Tibial artery (tissue), 4 donors: ENCODE measurements at regions not wholly inside any gene's neighbourhood (a gene's known extent, or its start where the extent isn't known, plus 50 kb on each side); places are given as distances from the start of the nearest gene placed in this dataset.

Source experiments
- DNase-seq, 2 donors: peaks; one replicate each; pipeline ENCODE4 v3.0.0-alpha.2; 2019
- H3K27ac ChIP-seq, 2 donors: fragments of 200-600 bp; sonication (generic) in 1 of 2; 1 replicate in 1 of 2; 2 replicates in 1 of 2; pipeline ENCODE4 v1.5.1; 2018 to 2019; ENCODE audit warnings: mild to moderate bottlenecking in 1 of 2
- H3K27me3 ChIP-seq, 2 donors: fragments of 200-600 bp; sonication (generic) in 1 of 2; one replicate each; pipeline versions ENCODE4 v1.5.1 to v1.6.0; 2016 to 2019
- H3K36me3 ChIP-seq, 3 donors: fragments of 200-600 bp; sonication (generic) in 2 of 3; one replicate each; pipeline ENCODE4 v1.5.1; 2016 to 2019; ENCODE audit warnings: mild to moderate bottlenecking in 2 of 3
- H3K4me1 ChIP-seq, 4 donors: fragments of 200-600 bp; sonication (generic) in 2 of 4; 1 replicate in 3 of 4; 2 replicates in 1 of 4; pipeline ENCODE4 v1.5.1; 2016 to 2019
- H3K4me3 ChIP-seq, 2 donors: fragments of 200-600 bp; sonication (generic) in 1 of 2; 1 replicate in 1 of 2; 2 replicates in 1 of 2; pipeline ENCODE4 v1.5.1; 2018 to 2019; ENCODE audit warnings: mild to moderate bottlenecking in 2 of 2
- H3K9me3 ChIP-seq, 3 donors: fragments of 200-600 bp; sonication (generic) in 1 of 3; one replicate each; pipeline ENCODE4 v1.5.1; 2016 to 2019
- intact Hi-C: fragments of 100-400 bp; cut with DNase I; formaldehyde crosslinking; loops from one replicate; pipeline ENCODE4 v1.15.0; 2023; ENCODE audit warnings: low total_unique reads
- TF ChIP-seq, protein P1 (sequence below), 2 experiments: fragments of 200-600 bp in 1 of 2; fragments of 450-650 bp in 1 of 2; IDR thresholded peaks; one replicate each; pipeline ENCODE4 v1.5.1; 2017 to 2019; ENCODE audit warnings: antibody characterized with exemption in 2 of 2, mild to moderate bottlenecking in 1 of 2, moderate library complexity in 1 of 2

DNA sequence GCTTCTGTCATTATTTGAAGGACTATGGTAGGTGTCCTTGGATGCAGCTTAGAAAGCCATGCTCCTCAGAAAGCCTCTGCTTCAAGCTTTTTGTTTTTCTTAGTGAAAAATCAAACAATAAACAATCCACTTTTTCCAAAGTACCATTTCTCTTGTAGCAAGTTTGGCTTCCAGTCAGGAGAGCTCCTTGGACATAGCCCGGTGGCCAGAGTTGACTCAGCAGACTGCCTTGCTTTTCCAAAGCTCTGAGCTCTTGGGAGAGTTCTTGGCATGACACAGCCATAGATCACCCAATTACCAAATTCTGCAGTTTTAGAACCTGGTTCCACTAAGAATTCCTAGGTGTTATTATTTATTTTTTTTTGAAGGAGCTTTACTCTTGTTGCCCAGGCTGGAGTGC, 189.4 kb upstream of the MTPN start:
- no peaks in the 10 kb centered on the region for H3K36me3 ChIP-seq
- no peak overlapping the region for H3K4me3 ChIP-seq
- intact Hi-C loops = no loop called here

DNA sequence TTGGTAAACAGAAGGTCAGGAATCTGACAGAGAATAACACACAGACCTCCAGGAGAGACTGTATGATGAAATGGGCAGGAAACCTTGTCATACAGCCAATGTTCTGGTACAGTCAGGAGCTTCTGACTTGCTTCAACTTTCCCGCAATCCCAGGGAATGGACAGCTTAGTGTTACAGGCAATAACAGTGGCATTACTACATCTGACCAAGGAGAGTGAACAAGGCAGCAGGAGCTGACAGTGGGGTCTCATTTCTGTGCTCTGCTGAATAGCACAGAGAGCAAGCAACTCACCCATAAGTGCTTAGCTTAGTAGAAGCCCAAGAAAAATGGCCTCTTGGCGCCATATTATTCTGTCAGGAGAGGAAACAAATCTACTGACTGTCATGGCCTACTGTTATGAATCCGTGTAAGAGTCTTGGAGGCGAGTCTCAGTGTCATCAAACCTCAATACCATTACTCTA, 186.2 kb upstream of the MTPN start:
- Histone ChIP-seq H3K4me1 (no peaks in the 10 kb centered on the region), H3K27ac (no peak overlapping the region), H3K9me3 (no peaks in the 10 kb centered on the region), H3K27me3 (no peaks in the 10 kb centered on the region), H3K36me3 (no peaks in the 10 kb centered on the region), H3K4me3 (no peak overlapping the region)
- intact Hi-C loops = no loop called here
- TF ChIP-seq, protein P1, sequence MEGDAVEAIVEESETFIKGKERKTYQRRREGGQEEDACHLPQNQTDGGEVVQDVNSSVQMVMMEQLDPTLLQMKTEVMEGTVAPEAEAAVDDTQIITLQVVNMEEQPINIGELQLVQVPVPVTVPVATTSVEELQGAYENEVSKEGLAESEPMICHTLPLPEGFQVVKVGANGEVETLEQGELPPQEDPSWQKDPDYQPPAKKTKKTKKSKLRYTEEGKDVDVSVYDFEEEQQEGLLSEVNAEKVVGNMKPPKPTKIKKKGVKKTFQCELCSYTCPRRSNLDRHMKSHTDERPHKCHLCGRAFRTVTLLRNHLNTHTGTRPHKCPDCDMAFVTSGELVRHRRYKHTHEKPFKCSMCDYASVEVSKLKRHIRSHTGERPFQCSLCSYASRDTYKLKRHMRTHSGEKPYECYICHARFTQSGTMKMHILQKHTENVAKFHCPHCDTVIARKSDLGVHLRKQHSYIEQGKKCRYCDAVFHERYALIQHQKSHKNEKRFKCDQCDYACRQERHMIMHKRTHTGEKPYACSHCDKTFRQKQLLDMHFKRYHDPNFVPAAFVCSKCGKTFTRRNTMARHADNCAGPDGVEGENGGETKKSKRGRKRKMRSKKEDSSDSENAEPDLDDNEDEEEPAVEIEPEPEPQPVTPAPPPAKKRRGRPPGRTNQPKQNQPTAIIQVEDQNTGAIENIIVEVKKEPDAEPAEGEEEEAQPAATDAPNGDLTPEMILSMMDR (IDR thresholded peaks at IDR 0.05) = no peak
- no peak for DNase-seq

More for the DNA sequence above, 189.4 kb upstream of the MTPN start:
- no peak overlapping the region for H3K27ac ChIP-seq
- DNase-seq = no peak
- H3K4me1 ChIP-seq = no peaks in the 10 kb centered on the region
- no peaks in the 10 kb centered on the region for H3K9me3 ChIP-seq
- TF ChIP-seq, protein P1 (IDR thresholded peaks at IDR 0.05) = no peak
- H3K27me3 ChIP-seq = no peaks in the 10 kb centered on the region

DNA sequence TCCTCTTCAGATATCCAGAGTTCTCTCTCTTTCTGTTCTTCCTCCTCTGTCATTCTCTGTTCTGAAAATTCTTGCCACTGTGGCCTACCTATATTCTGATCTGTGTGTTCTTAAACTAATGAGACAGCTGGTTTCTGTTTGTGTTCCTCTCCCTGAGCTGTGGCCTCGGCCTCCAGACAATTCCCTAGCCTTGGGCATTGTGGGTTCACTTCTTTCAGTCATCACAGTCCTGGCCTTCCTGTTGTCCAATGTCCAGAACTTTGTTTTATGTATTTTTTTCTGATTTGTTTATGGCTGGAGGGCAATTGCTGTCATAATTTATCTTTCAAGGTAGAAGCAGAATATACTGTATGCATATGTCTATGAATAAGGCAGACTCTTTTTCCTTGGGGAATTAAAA, 173.2 kb upstream of the MTPN start:
- intact Hi-C loops = no loop called here
- H3K36me3 ChIP-seq = no peaks in the 10 kb centered on the region
- no peak overlapping the region for H3K27ac ChIP-seq
- no peak for DNase-seq
- H3K4me1 ChIP-seq = no peaks in the 10 kb centered on the region
- no peak overlapping the region for H3K4me3 ChIP-seq
- H3K9me3 ChIP-seq = no peaks in the 10 kb centered on the region
- TF ChIP-seq, protein P1 (IDR thresholded peaks at IDR 0.05) = no peak
- H3K27me3 ChIP-seq = no peaks in the 10 kb centered on the region

DNA sequence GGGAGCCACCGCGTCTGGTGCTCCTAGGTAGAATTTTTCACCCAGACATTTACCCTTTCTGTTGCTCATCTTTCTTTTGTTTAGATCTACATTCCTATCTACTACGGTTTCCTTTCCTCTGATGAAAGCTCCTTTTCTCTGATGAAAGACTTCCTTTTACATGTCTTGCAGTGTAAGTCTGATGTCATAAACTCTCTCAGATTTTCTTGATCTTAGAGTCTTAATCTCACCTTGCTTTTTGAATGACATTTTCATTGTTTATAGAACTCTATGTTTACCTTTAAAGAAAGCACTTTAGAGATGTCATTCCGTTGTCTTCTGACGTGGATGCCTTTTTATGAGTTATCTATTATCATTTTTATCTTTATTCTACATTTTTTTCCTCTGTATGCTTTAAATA, 171.8 kb upstream of the MTPN start:
- TF ChIP-seq, protein P1 (IDR thresholded peaks at IDR 0.05) = no peak
- DNase-seq = no peak
- no peaks in the 10 kb centered on the region for H3K27me3 ChIP-seq
- intact Hi-C loops = no loop called here
- H3K9me3 ChIP-seq = no peaks in the 10 kb centered on the region
- H3K4me1 ChIP-seq = no peaks in the 10 kb centered on the region
- no peak overlapping the region for H3K4me3 ChIP-seq
- H3K27ac ChIP-seq = no peak overlapping the region
- H3K36me3 ChIP-seq = no peaks in the 10 kb centered on the region

DNA sequence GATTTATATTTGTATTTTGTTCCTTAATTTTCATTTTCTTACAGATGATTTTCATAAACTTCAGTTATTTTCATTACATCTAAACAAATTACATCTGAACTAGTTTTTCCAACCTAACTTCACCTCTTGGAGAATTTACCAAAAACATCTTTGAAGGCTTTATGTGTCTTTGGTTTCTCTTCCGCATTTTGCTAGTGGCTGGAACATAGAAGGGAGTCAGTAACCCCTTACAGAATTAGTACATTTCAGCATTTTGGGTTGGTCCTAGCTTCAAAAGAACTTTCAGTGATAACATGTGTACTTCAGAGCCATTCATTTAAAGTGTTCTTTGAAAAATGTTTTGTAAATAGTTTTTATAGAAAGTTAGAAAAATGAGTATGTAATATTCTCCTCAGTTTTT, 169.8 kb upstream of the MTPN start:
- no peak for DNase-seq
- H3K4me3 ChIP-seq = no peak overlapping the region
- H3K27ac ChIP-seq = no peak overlapping the region
- no peaks in the 10 kb centered on the region for H3K36me3 ChIP-seq
- H3K9me3 ChIP-seq = no peaks in the 10 kb centered on the region
- H3K4me1 ChIP-seq = no peaks in the 10 kb centered on the region
- no peaks in the 10 kb centered on the region for H3K27me3 ChIP-seq
- TF ChIP-seq, protein P1 (IDR thresholded peaks at IDR 0.05) = no peak
- intact Hi-C loops = no loop called here

DNA sequence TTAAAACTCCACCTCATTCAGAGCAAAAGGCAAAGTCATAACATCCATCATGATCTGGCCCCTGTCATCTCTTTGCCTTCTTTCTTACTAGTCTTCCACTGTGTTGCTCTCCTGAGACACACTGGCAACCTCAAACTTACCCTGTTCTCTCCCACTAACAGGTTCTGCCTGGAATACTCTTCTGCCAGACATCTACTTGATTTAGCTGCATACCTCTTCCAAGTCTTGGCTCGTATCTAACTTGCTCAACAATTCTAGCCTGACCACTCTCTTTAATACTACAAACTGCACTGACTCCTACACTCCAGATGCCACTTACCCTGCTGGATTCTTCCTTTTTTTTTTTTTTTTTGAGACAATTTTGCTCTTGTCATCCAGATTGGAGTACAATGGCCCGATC, 167.0 kb upstream of the MTPN start:
- intact Hi-C loops = no loop called here
- Histone ChIP-seq H3K4me1 (no peaks in the 10 kb centered on the region), H3K27me3 (no peaks in the 10 kb centered on the region), H3K36me3 (no peaks in the 10 kb centered on the region), H3K4me3 (no peak overlapping the region), H3K9me3 (no peaks in the 10 kb centered on the region), H3K27ac (no peak overlapping the region)
- TF ChIP-seq, protein P1 (IDR thresholded peaks at IDR 0.05) = no peak
- DNase-seq = no peak
